Natural killer cell (primary cell): ENCODE measurements at regions not wholly inside any gene's neighbourhood (a gene's known extent, or its start where the extent isn't known, plus 50 kb on each side); places are given as distances from the start of the nearest gene placed in this dataset.
"Not testable (repeated sequence)": the region's sequence is repeated elsewhere in the genome, so short reads cannot be mapped to it uniquely, and the experiment has no call there.

Experiments used
- ATAC-seq, 3 donors: fragments of 150-1000 bp in 2 of 3; fragments of 200-7000 bp in 1 of 3; cut with Tn5 transposase; 1 replicate in 1 of 3; 2 replicates in 2 of 3; pipeline ENCODE4 v1.10.0; 2021; ENCODE audit warnings: mild to moderate bottlenecking in 2 of 3, moderate library complexity in 2 of 3
- DNase-seq, 2 donors: peaks; one replicate each; pipeline versions ENCODE4 v3.0.0 to v3.0.0-alpha.2; 2013 to 2021; ENCODE audit warnings: mixed read lengths in 1 of 2
- H3K27ac ChIP-seq: one replicate; pipeline ENCODE4 v1.5.1; 2013; ENCODE audit warnings: mild to moderate bottlenecking, low read length
- H3K27me3 ChIP-seq: one replicate; pipeline ENCODE4 v1.6.1; 2013; ENCODE audit warnings: low read length; ENCODE audit not compliant: control insufficient read depth, insufficient read depth
- H3K36me3 ChIP-seq: one replicate; pipeline ENCODE4 v1.6.1; 2013; ENCODE audit warnings: low read length; ENCODE audit not compliant: control insufficient read depth, insufficient read depth
- H3K4me1 ChIP-seq: one replicate; pipeline ENCODE4 v1.6.1; 2013; ENCODE audit warnings: low read length; ENCODE audit not compliant: control insufficient read depth, insufficient read depth
- H3K4me3 ChIP-seq: one replicate; pipeline ENCODE4 v1.5.1; 2013; ENCODE audit warnings: low read length
- H3K9me3 ChIP-seq: one replicate; pipeline ENCODE4 v1.6.1; 2013; ENCODE audit warnings: low read length; ENCODE audit not compliant: control insufficient read depth, insufficient read depth
- H3K27ac Mint-ChIP-seq, 2 donors: one replicate each; pipeline ENCODE4 v1.8.0; 2022; ENCODE audit warnings: mild to moderate bottlenecking in 2 of 2, mixed read lengths in 2 of 2, moderate library complexity in 1 of 2
- H3K27me3 Mint-ChIP-seq, 2 donors: one replicate each; pipeline ENCODE4 v1.8.0; 2022; ENCODE audit warnings: low read depth in 2 of 2, mixed read lengths in 2 of 2
- H3K36me3 Mint-ChIP-seq: one replicate; pipeline ENCODE4 v1.8.0; 2022; ENCODE audit warnings: mixed read lengths
- H3K4me1 Mint-ChIP-seq, 2 donors: one replicate each; pipeline ENCODE4 v1.8.0; 2022; ENCODE audit warnings: mixed read lengths in 2 of 2
- H3K4me3 Mint-ChIP-seq: one replicate; pipeline ENCODE4 v1.8.0; 2022; ENCODE audit warnings: mild to moderate bottlenecking, moderate library complexity, mixed read lengths
- H3K9me3 Mint-ChIP-seq, 2 donors: one replicate each; pipeline ENCODE4 v1.8.0; 2022; ENCODE audit warnings: mixed read lengths in 2 of 2
- WGBS: methylation state at CpG from one replicate; pipeline ENCODE4 v1.1.7; 2013; ENCODE audit warnings: missing lambda C conversion rate; ENCODE audit not compliant: insufficient coverage; 5-methylcytosine and 5-hydroxymethylcytosine counted together
- intact Hi-C: fragments of 100-400 bp; cut with micrococcal nuclease; formaldehyde crosslinking; loops from one replicate; pipeline ENCODE4 v1.14.2; 2022
- TF ChIP-seq, protein P1 (sequence below): fragments of 200-600 bp; IDR thresholded peaks from one replicate; pipeline ENCODE4 v1.8.0; 2022; ENCODE audit warnings: antibody characterized with exemption

DNA sequence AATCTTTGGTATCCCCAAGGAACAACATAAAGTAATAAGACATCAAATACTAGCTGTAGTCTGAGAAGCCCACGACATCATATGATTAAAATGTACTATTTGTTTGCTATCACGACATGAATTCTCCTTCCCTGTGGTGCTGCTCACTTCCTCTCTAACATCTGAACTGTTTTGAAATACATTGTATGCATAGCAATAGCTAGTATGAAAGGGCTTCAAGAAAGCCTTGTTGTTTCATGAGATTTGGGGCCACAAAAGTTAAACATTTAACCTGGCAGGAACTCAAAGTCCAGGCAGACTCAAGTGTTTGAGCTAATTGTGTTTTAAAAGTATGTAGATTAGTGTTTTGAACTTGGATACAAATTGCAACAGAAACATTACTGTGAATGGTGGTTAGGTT lies 237.4 kb upstream of the PTGER4 start:
- H3K9me3 Mint-ChIP-seq, result peaks cover 4 to 6% of the 10 kb centered on the region in 2 donors
- Histone ChIP-seq H3K4me1 (peaks cover 37% of the 10 kb centered on the region), H3K27ac (peak overlapping the region; percentile 77), H3K36me3 (no peaks in the 10 kb centered on the region), H3K4me3 (no peak overlapping the region), H3K9me3 (no peaks in the 10 kb centered on the region), H3K27me3 (no peaks in the 10 kb centered on the region)
- WGBS, result 0% methylated on average over 1 of the region's 2 CpGs
- no peaks in the 10 kb centered on the region for H3K27me3 Mint-ChIP-seq
- DNase-seq (peak in 1 of 2 donors; percentile 44), ATAC-seq (no peak)
- peaks cover 15% of the 10 kb centered on the region for H3K36me3 Mint-ChIP-seq
- peaks cover 49% of the 10 kb centered on the region in 2 donors for H3K4me1 Mint-ChIP-seq
- TF ChIP-seq, protein P1, sequence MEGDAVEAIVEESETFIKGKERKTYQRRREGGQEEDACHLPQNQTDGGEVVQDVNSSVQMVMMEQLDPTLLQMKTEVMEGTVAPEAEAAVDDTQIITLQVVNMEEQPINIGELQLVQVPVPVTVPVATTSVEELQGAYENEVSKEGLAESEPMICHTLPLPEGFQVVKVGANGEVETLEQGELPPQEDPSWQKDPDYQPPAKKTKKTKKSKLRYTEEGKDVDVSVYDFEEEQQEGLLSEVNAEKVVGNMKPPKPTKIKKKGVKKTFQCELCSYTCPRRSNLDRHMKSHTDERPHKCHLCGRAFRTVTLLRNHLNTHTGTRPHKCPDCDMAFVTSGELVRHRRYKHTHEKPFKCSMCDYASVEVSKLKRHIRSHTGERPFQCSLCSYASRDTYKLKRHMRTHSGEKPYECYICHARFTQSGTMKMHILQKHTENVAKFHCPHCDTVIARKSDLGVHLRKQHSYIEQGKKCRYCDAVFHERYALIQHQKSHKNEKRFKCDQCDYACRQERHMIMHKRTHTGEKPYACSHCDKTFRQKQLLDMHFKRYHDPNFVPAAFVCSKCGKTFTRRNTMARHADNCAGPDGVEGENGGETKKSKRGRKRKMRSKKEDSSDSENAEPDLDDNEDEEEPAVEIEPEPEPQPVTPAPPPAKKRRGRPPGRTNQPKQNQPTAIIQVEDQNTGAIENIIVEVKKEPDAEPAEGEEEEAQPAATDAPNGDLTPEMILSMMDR, result no peak
- intact Hi-C loops, result loop anchor here (5.0 kb wide), 1 partner anchor 40 kb away; no protein-coding TSS in a partner anchor
- peak overlapping the region; percentile 88 to 89 for H3K27ac Mint-ChIP-seq
- H3K4me3 Mint-ChIP-seq, result peak overlapping the region; percentile 74

- Mint-ChIP-seq H3K4me1 (peaks cover 54 to 55% of the 10 kb centered on the region in 2 donors), H3K27ac (peak overlapping the region; percentile 88 to 89), H3K36me3 (peaks cover 15% of the 10 kb centered on the region), H3K4me3 (peak overlapping the region; percentile 74), H3K9me3 (peaks cover 4 to 6% of the 10 kb centered on the region in 2 donors), H3K27me3 (no peaks in the 10 kb centered on the region)
- Histone ChIP-seq H3K9me3 (no peaks in the 10 kb centered on the region), H3K36me3 (no peaks in the 10 kb centered on the region), H3K4me1 (peaks cover 43% of the 10 kb centered on the region), H3K4me3 (no peak overlapping the region), H3K27ac (peak overlapping the region; percentile 77), H3K27me3 (no peaks in the 10 kb centered on the region)
- TF ChIP-seq, protein P1, result no peak
- intact Hi-C loops, result loop anchor here (5.0 kb wide), 1 partner anchor 41 kb away; no protein-coding TSS in a partner anchor
- ATAC-seq (peak; percentile 25 to 60 (median 29)), DNase-seq (peak in 1 of 2 donors; percentile 72)
- WGBS, result 3% methylated on average over 3 of the region's 4 CpGs
These were observed 238.0 kb upstream of the PTGER4 start for GRCh38 chr5:40441733-40442132.

DNA sequence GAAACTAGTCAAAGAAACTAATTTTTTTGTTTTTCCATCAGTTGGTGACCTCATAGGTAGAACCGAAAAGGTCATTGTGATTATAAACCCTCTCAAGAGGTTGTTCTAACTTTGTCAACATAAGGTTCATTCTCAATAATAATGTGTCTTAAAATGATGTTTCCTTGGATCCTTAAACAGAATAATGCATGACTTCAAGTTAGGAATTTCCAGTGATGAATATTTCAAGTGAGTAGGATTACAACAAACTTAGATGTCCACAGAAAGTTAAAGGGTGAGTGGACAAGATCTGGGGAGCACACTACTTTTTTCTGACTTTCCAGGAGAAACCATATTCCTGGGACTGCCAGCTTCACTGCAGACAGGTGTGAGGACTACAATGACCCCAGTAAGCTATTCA lies 239.0 kb upstream of the PTGER4 start:
- no CpG with 5 or more reads among the region's 1 CpG for WGBS
- Histone ChIP-seq H3K27ac (peak overlapping the region; percentile 77), H3K4me3 (no peak overlapping the region), H3K36me3 (no peaks in the 10 kb centered on the region), H3K9me3 (no peaks in the 10 kb centered on the region), H3K4me1 (peaks cover 53% of the 10 kb centered on the region), H3K27me3 (no peaks in the 10 kb centered on the region)
- peak overlapping the region; percentile 74 for H3K4me3 Mint-ChIP-seq
- peaks cover 4 to 6% of the 10 kb centered on the region in 2 donors for H3K9me3 Mint-ChIP-seq
- peaks cover 15% of the 10 kb centered on the region for H3K36me3 Mint-ChIP-seq
- ATAC-seq, result no peak
- intact Hi-C loops, result loop anchor here (5.0 kb wide), 1 partner anchor 42 kb away; no protein-coding TSS in a partner anchor
- DNase-seq, result no peak
- TF ChIP-seq, protein P1, result no peak
- peak overlapping the region; percentile 88 to 89 for H3K27ac Mint-ChIP-seq
- H3K4me1 Mint-ChIP-seq, result peaks cover 64 to 65% of the 10 kb centered on the region in 2 donors
- no peaks in the 10 kb centered on the region for H3K27me3 Mint-ChIP-seq

DNA sequence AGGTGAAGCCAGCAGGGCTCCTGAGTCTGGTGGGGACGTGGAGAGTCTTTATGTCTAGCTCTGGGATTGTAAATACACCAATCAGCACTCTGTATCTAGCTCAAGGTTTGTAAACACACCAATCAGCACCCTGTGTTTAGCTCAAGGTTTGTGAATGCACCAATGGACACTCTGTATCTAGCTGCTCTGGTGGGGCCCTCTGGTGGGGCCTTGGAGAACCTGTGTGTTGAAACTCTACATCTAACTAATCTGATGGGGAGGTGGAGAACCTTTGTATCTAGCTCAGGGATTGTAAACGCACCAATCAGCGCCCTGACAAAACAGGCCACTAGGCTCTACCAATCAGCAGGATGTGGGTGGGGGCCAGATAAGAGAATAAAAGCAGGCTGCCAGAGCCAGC lies 240.6 kb upstream of the PTGER4 start:
- H3K27me3 ChIP-seq, H3K27ac ChIP-seq, H3K9me3 Mint-ChIP-seq, H3K9me3 ChIP-seq, H3K27me3 Mint-ChIP-seq, H3K36me3 Mint-ChIP-seq, ATAC-seq, H3K4me3 Mint-ChIP-seq, H3K36me3 ChIP-seq, H3K4me3 ChIP-seq: not testable (repeated sequence)
- peaks cover 75 to 77% of the 10 kb centered on the region in 2 donors for H3K4me1 Mint-ChIP-seq
- WGBS, result 97% methylated on average over 3 of the region's 3 CpGs
- peak overlapping the region; percentile 88 to 89 for H3K27ac Mint-ChIP-seq
- intact Hi-C loops, result loop anchor here (5.0 kb wide), 2 partner anchors 37 to 102 kb away; no protein-coding TSS in a partner anchor
- peak in 1 of 2 donors; percentile 57 for DNase-seq
- peaks cover 59% of the 10 kb centered on the region for H3K4me1 ChIP-seq

DNA sequence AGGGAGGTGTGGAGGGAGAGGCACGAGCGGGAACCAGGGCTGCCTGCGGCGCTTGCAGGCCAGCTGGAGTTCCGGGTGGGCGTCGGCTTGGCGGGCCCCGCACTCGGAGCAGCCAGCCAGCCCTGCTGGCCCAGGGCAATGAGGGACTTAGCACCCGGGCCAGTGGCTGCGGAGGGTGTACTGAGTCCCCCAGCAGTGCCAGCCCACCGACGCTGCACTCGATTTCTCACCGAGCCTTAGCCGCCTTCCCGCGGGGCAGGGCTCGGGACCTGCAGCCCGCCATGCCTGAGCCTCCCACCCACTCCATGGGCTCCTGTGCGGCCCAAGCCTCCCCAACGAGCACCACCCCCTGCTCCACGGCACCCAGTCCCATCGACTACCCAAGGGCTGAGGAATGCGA lies 241.1 kb upstream of the PTGER4 start:
- H3K36me3 ChIP-seq, H3K9me3 ChIP-seq, H3K27me3 Mint-ChIP-seq, DNase-seq, H3K4me3 Mint-ChIP-seq, ATAC-seq, H3K36me3 Mint-ChIP-seq, H3K9me3 Mint-ChIP-seq, H3K27me3 ChIP-seq, H3K27ac ChIP-seq, H3K4me3 ChIP-seq: not testable (repeated sequence)
- Mint-ChIP-seq H3K27ac (peak overlapping the region; percentile 88 to 89), H3K4me1 (peaks cover 80 to 81% of the 10 kb centered on the region in 2 donors)
- intact Hi-C loops, result loop anchor here (5.0 kb wide), 2 partner anchors 36 to 101 kb away; no protein-coding TSS in a partner anchor
- 97% methylated on average over 26 of the region's 26 CpGs for WGBS
- H3K4me1 ChIP-seq, result peaks cover 59% of the 10 kb centered on the region
